Ecto neural progenitor cell (in vitro differentiated cells): ENCODE measurements at regions not wholly inside any gene's neighbourhood (a gene's known extent, or its start where the extent isn't known, plus 50 kb on each side); places are given as distances from the start of the nearest gene placed in this dataset.
"Not testable (repeated sequence)": the region's sequence is repeated elsewhere in the genome, so short reads cannot be mapped to it uniquely, and the experiment has no call there.

Source experiments
- DNase-seq: peaks from one replicate; pipeline ENCODE4 v3.0.0-alpha.2; 2018; ENCODE audit warnings: low spot score

DNA sequence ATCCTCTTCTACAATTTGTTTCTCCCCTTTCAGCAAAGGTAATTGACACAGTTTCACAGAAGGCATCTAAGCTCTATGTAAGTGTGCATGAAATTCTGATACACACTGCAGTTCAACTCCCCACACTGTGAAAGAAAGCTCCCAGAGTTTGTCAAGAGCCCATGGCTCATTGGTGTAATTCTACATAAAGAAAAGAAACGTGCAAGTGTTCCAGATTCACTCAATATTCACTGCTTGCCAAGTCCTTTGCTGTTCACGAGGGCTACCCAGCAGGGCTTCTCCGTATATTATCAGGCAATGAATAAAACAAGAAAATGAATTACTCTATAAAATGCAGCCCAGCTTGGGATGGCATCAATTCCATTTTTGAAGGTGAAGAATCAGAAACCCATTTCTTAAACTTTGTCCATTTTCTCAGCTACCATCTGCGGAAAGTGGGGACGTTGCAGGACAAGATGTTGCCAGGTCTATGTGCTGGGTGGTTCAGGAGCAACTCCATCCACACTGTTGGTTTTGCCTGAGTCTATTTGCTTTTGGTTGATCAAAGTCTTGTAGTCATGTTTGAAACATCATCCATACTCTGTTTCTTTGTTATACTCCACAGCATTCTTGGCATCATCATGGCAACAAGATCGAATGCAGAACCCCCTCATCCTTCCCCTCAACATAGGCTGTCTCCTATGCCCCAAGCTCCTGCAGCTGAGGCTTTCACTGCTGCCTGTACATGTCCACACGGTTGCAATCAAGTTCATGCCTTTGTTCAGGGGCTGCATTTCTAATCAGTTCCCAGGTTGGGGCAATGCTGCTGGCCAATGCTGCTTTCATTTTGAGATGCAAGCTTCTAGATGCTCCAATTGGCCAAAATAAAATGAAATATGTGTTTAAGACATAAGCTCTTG, 301.8 kb downstream of the MED10 start:
- DNase-seq = no peak

DNA sequence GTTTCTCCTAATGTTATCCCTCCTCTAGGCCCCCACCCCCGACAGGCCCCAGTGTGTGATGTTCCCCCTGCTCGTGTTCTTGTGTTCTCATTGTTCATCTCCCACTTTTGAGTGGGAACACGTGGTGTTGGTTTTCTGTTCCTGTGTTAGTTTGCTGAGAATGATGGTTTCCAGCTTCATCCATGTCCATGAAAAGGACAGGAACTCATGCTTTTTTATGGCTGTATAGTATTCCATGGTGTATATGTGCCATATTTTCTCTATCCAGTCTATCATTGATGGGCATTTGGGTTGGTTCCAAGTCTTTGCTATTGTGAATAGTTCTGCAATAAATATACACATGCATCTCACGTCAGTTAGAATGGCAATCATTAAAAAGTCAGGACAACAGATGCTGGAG, 305.9 kb downstream of the MED10 start:
- DNase-seq = not testable (repeated sequence)

GRCh38 chr5:6069496-6070185, 308.7 kb downstream of the MED10 start:
- DNase-seq = no peak

- DNase-seq = no peak
These were observed 312.3 kb downstream of the MED10 start for GRCh38 chr5:6066016-6066415.

GRCh38 chr5:6059137-6059800, 319.1 kb downstream of the MED10 start:
- DNase-seq = no peak

GRCh38 chr5:6058055-6058715, 320.2 kb downstream of the MED10 start:
- no peak for DNase-seq

- no peak for DNase-seq
These were observed 322.1 kb downstream of the MED10 start for GRCh38 chr5:6056280-6056679.

GRCh38 chr5:6049662-6050061, 328.7 kb downstream of the MED10 start:
- DNase-seq = no peak

- DNase-seq = no peak
These were observed 329.6 kb downstream of the MED10 start for GRCh38 chr5:6048746-6049145.

DNA sequence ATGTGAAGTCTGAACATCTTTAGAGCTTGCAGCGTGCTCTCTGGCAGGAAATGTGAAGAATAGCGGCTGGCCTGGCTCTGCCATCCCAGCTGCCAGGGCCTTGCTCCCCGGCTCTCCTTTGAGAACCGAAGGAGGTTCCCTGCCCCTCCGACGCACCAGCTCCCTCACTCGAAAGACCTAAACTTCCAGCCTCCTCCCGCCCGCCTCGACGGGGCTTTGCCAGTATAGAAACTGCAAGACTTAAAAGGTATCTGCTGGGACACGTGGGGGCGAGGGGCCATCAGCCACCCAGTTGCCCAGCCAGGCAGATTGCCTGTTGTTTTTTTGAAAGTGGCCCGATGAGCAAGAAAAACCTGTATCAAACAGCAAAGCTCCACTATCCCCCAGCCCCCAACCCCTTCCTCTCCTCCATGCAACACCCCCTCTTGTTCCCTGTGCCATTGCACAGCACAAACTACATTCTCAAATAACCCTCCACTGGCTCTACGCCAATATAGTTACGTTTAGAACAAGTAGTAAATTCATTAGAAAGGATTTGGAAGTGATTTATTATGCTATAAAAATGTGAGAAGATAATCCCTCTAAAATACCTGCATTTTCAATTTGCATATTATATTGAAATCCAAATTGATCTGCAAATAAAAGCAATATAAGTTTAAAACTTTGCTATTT, 331.9 kb downstream of the MED10 start:
- no peak for DNase-seq

GRCh38 chr5:6043491-6044310, 334.6 kb downstream of the MED10 start:
- no peak for DNase-seq

DNA sequence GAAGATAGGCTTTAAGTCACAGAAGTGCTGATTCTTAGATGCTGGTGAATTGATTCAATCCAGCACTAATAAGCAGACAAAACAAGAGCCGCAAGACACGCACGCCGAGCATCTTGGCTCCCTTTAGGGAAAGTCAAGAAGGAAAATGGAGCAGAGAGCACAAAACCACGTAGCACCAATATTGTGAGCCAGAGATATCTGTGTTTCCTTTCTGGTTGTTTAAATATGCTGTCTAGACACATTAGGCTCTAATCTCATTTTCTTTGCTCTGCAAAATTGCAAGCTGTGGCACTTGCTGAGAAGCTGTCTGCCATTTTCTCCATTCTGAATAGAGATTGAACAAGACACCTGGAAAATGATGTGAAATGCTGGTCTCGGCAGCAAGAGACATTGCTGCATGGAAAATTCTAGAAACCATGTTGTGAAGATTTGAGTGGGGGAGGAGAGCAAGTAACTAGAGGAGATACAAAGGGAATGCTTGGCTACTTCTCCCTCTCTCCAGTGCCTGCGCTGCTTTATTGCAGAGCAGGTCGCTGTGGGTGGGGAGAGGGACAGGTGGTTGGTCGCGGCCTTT, 336.3 kb downstream of the MED10 start:
- DNase-seq = no peak

GRCh38 chr5:6039111-6039510, 339.2 kb downstream of the MED10 start:
- no peak for DNase-seq

GRCh38 chr5:6036006-6036405, 342.3 kb downstream of the MED10 start:
- DNase-seq = no peak

DNA sequence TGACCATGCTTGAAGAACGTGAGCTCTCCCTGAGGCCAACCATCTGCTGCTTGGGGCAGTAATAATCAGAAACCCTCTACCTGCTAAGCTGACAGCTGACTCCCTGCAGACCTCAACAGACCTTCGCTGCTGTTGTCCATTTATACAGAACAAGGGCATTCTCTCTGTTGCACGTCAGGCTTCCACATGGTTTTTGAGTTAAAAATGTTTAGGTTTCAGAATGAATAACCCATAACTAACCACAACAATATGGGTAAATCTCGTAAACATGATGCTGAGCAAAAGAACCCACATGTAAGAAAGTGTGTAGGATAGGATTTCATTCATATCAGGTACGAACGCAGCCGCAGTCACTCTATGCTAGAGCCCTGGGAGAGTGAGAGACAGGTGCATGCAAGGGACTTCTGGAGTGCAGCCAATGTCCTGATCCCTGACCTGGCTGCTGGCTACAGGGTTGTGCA, 348.5 kb downstream of the MED10 start:
- DNase-seq = no peak

- no peak for DNase-seq
These were observed 351.5 kb downstream of the MED10 start for GRCh38 chr5:6026766-6027406.

DNA sequence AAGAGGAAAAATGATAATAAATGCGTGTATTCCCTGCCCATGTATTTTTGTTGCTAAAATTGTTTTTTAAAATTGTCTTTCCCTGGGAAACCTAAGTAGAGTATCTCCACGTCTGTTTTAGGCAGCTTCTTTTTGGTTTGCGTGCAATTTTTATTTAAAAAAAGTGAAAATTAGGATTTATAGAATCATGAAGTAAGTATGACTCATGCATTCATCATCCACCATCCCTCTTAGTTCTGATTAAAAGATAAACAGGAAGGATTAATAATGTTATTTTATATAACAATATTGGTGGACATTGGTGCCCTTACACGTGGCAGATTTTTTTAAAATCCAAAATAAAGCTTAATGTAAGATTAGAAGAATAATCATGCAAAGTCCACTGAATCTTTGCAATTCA, 358.7 kb downstream of the MED10 start:
- DNase-seq = no peak

GRCh38 chr5:6013506-6013905, 364.8 kb downstream of the MED10 start:
- no peak for DNase-seq

DNA sequence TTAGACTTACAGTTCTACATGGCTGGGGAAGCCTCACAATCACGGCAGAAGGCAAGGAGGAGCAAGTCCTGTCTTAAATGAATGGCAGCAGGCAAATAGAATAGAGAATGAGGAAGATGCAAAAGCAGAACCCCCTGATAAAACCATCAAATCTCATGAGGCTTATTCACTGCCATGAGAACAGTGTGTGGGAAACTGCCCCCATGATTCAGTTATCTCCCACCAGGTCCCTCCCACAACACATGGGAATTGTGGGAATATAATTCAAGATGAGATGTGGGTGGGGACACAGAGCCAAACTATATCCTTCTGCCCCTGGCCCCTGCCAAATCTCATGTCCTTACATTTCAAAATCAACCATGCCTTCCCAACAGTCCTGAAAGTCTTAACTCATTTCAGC, 367.1 kb downstream of the MED10 start:
- no peak for DNase-seq

- DNase-seq = no peak
These were observed 371.5 kb downstream of the MED10 start for GRCh38 chr5:6006838-6007314.
